Right cardiac atrium (tissue), 5 donors: ENCODE measurements at regions not wholly inside any gene's neighbourhood (a gene's known extent, or its start where the extent isn't known, plus 50 kb on each side); places are given as distances from the start of the nearest gene placed in this dataset.

Source experiments
- ATAC-seq, 2 donors: fragments of 200-7000 bp; cut with Tn5 transposase; one replicate each; pipeline versions ENCODE4 v1.8.0 to v1.9.1; 2020; ENCODE audit warnings: moderate library complexity in 2 of 2, mild to moderate bottlenecking in 1 of 2
- DNase-seq, 3 donors: peaks; one replicate each; pipeline ENCODE4 v3.0.0-alpha.2; 2020
- H3K27ac ChIP-seq: one replicate; pipeline ENCODE4 v1.5.1; 2013; ENCODE audit warnings: mild to moderate bottlenecking, low read length, control low read depth, moderate library complexity
- H3K27me3 ChIP-seq: one replicate; pipeline ENCODE4 v1.6.1; 2013; ENCODE audit not compliant: control insufficient read depth, insufficient read depth
- H3K4me1 ChIP-seq: one replicate; pipeline ENCODE4 v1.6.1; 2013; ENCODE audit warnings: low read length; ENCODE audit not compliant: control insufficient read depth, insufficient read depth
- H3K4me3 ChIP-seq: one replicate; pipeline ENCODE4 v1.5.1; 2013; ENCODE audit warnings: low read length, control low read depth
- H3K9me3 ChIP-seq: one replicate; pipeline ENCODE4 v1.6.1; 2013; ENCODE audit warnings: low read length; ENCODE audit not compliant: control insufficient read depth
- WGBS: extraction: QIAGEN DNeasy Blood & Tissue Kit; methylation state at CpG from one replicate; pipeline ENCODE4 v1.1.7; 2013; 5-methylcytosine and 5-hydroxymethylcytosine counted together
- intact Hi-C, 4 donors: fragments of 100-400 bp; cut with DNase I; formaldehyde crosslinking; loops; one replicate each; pipeline versions ENCODE4 v1.11.0 to v1.14.0; 2022 to 2023
- donor health status: healthy with polysubstance abuse.
- donor health status: DM: no; HTN: yes; CAD: no.
- donor health status: DM: no; HTN: no; CAD: no.
- donor health status: DM: no; HTN: yes; CAD: no; lungs with severe emphysema.
- donor health status: DM: yes; HTN: yes; CAD: no.

DNA sequence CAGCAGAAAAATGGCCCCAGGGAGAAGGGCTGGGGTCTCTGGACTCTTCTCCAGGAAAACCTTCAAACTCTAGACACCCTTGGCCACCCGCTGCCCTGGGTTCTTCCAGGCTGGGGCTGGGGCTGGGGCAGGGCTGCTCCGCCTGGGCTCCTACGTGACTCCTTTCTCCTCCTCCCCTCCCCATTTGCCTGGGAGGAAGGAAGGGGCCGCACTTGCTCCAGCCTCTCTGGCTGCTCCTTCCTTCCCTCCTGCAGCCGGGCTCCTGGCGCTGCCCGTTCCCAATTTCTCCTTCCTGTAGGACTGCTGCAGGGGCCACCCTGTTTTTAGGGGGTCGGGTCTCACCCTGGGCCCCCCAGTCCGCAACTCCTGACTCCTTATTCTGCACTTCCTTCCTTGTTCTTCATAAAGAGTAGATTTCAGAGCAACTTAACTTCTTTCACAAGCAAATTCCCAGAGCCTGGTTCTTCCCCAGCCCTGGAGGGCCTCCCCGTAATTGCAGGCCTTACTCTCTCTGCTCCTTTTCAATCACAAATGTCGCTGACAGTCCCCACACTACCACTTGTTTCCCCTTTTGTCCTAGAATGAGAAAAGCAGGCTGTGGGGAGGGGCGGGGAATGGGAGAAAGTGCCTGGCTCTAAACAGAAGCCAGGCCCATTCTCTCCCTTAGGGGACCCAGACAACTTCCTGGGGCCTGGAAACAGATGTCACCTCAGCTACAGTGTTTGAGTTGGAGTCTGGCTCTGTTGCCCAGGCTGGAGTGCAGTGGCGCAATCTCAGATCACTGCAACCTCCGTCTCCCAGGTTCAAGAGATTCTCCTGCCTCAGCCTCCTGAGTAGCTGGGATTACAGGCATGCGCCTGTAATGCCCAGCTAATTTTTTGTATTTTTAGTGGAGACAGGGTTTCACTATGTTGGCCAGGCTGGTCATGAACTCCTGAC is 137.8 kb downstream of the ENGASE start:
- DNase-seq (peak in 2 of 3 donors; percentile 5 to 18), ATAC-seq (no peak)
- no peaks in the 10 kb centered on the region for H3K9me3 ChIP-seq
- H3K4me1 ChIP-seq: no peaks in the 10 kb centered on the region
- H3K27ac ChIP-seq: no peak overlapping the region
- WGBS: 31% methylated on average over 15 of the region's 15 CpGs
- intact Hi-C loops: no loop called here
- H3K4me3 ChIP-seq: no peak overlapping the region
- H3K27me3 ChIP-seq: no peaks in the 10 kb centered on the region

DNA sequence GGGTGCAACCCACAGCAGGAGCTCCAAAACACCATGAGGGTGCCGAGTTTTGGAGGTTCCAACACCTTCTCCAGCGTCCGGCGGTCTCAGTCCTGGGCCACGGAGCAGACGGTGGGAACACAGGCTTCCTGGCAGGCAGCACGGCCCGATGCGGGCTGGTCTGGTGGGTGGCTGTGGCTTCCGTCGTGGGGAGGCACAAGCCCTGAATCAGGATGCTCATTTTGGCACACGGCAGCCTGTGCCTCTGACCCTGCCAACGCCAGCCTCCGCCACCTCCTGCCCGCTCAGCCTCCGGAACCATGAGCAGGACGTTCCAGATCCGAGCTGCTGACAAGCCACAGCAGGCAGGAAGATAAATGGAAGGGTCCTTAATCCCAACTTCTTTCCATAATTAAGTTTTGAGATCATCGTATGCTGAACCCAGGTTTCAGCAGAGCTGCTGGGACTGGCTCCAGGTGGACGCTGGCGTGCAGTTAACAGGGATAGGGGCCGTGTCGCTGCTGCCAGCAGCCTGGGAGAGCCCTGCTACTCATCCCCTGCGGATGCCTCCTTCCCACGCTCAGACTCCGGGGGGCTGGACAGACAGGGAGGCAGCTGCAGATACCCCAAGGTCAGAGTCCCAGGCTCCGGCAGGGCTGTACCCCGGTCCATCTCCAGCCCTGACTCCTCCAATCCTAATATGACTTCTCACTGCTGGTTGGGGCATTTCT is 136.6 kb downstream of the ENGASE start:
- Histone ChIP-seq H3K4me1 (no peaks in the 10 kb centered on the region), H3K4me3 (no peak overlapping the region), H3K27ac (no peak overlapping the region), H3K9me3 (no peaks in the 10 kb centered on the region), H3K27me3 (no peaks in the 10 kb centered on the region)
- ATAC-seq: no peak
- DNase-seq: peak in 2 of 3 donors; percentile 9 to 45
- intact Hi-C loops: no loop called here
- WGBS: 70% methylated on average over 28 of the region's 28 CpGs

DNA sequence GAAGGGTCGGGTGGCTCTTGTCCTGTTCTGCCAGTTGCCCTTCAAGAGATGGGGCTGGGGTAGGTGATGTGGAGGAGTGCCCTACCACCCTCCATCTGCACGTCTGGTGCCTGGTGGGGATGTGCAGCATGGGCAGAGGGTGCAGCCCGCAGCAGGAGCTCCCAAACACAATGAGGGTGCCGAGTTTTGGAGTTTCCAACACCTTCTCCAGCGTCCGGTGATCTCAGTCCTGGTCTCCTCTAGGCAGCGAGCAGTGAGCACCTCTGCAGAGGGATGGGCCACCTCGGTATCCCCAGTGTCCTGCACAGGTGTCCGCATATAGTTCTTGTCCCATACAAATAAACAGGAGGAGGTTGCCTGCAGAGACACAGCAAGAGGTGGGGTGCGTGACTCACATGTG is 136.0 kb downstream of the ENGASE start:
- ATAC-seq (no peak), DNase-seq (peak in 2 of 3 donors; percentile 11 to 12)
- Histone ChIP-seq H3K4me1 (no peaks in the 10 kb centered on the region), H3K4me3 (no peak overlapping the region), H3K27me3 (no peaks in the 10 kb centered on the region), H3K27ac (no peak overlapping the region), H3K9me3 (no peaks in the 10 kb centered on the region)
- intact Hi-C loops: no loop called here
- WGBS: 87% methylated on average over 10 of the region's 10 CpGs

DNA sequence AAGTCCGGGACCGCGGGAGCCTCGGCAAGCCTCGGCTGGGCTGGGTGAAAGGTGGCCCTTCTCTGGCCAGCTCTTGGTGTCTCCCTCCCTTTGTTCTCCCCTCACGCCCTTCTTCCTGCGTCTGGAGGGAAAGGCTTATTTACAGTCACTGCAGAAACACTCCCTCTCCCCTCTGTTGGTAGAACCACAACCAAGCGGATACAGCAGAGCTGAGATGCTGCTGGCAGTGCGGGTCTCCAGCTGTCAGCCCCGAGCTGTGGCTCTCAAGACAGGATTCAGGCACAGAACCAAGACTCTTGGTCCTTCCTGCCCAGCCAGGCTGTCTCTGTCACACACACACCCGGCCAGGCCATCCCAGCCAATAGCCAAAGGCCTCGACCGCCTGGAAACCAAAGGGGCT is 133.3 kb downstream of the ENGASE start:
- intact Hi-C loops: no loop called here
- H3K4me1 ChIP-seq: no peaks in the 10 kb centered on the region
- H3K9me3 ChIP-seq: no peaks in the 10 kb centered on the region
- 41% methylated on average over 13 of the region's 13 CpGs for WGBS
- no peak for ATAC-seq
- DNase-seq: peak in 1 of 3 donors; percentile 31
- H3K27ac ChIP-seq: no peak overlapping the region
- no peaks in the 10 kb centered on the region for H3K27me3 ChIP-seq
- no peak overlapping the region for H3K4me3 ChIP-seq

DNA sequence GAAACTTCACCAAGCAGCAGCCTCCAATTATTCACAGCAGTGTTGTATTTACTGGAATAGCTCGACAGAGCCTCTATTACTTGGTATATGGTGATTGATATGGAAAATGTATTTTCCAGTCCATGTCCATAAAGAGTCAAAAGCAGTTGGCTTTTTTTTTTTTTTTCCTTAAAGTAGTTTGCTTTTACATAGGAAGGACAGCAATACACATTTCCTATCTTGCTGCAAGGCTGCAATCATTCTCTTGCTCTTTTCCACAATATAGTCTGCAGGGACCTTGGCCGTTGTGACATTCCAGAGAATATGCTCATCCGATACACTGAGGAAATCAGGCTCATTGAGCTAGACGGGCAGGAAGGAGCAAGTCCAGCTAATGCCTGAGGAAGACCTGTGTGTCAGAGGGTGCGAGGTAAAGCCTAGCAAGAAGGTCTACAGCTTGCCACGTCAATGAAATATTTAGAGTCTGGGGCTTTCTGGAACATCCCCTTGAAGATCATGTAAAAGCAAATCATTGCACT is 131.1 kb downstream of the ENGASE start:
- ATAC-seq (no peak), DNase-seq (no peak)
- Histone ChIP-seq H3K9me3 (no peaks in the 10 kb centered on the region), H3K27ac (no peak overlapping the region), H3K4me1 (no peaks in the 10 kb centered on the region), H3K27me3 (no peaks in the 10 kb centered on the region), H3K4me3 (no peak overlapping the region)
- intact Hi-C loops: no loop called here
- 62% methylated on average over 6 of the region's 6 CpGs for WGBS

DNA sequence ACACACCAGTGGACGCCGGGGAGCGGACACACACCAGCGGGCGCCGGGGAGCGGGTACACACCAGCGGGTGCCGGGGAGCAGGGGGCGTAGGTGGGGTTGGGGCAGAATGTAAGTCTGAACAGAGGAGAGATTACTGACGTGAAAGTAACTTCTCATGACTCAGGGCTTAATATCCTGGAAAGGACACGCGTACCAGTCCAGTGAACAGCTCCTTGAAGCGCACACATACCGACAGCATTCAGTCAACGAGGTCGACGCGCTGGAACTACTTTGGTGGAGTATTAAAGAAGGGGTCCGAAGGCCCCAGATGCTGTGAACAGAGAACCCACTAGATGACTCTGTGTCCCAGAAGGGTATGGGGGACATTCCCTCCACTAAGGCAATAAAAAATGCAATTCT is 129.6 kb downstream of the ENGASE start:
- Histone ChIP-seq H3K9me3 (no peaks in the 10 kb centered on the region), H3K4me3 (no peak overlapping the region), H3K4me1 (no peaks in the 10 kb centered on the region), H3K27ac (no peak overlapping the region), H3K27me3 (no peaks in the 10 kb centered on the region)
- ATAC-seq: no peak
- WGBS: 90% methylated on average over 20 of the region's 20 CpGs
- intact Hi-C loops: no loop called here
- no peak for DNase-seq

DNA sequence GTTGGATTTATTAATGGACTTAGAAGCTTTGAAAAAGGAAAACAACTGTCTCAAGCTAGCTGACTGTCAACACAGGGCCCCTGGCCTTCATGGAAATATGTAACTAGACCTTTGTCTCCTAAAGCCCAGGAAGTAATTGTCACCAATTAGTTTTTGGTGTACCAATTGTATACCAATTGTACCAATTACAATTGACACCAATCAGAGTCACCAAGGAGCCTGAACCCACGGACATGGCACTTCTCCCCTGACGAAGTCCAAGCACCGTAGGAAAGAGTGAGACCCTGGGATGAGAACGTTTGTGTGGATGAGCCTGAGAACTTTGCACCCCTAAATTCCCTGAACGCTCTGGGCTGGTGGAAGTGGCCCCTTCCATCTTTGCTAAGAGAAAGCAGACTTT is 129.0 kb downstream of the ENGASE start:
- 81% methylated on average over 5 of the region's 5 CpGs for WGBS
- H3K4me3 ChIP-seq: no peak overlapping the region
- H3K27me3 ChIP-seq: no peaks in the 10 kb centered on the region
- H3K27ac ChIP-seq: no peak overlapping the region
- no peaks in the 10 kb centered on the region for H3K9me3 ChIP-seq
- DNase-seq: no peak
- no peaks in the 10 kb centered on the region for H3K4me1 ChIP-seq
- intact Hi-C loops: no loop called here
- no peak for ATAC-seq

DNA sequence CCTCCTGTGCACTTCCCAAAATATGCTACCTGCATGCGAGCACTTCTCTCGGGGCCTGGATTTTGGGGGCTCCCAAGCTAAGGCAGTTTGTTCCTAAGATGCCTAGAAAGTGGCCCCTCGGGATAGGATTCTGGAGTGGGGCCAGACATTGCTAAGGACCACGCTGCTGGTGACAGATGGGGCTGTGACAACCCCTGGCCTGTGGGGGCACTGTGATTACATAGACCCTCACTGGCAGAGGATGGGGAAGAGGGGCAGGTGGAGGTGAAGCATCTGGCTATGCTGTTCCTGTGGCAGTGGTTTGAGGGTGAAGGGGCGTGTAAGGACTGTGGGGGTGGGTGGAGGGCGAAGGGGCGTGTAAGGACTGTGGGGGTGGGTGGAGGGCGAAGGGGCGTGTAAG is 128.4 kb downstream of the ENGASE start:
- intact Hi-C loops: no loop called here
- Histone ChIP-seq H3K27ac (no peak overlapping the region), H3K4me1 (no peaks in the 10 kb centered on the region), H3K4me3 (no peak overlapping the region), H3K9me3 (no peaks in the 10 kb centered on the region), H3K27me3 (no peaks in the 10 kb centered on the region)
- no peak for ATAC-seq
- 67% methylated on average over 7 of the region's 9 CpGs for WGBS
- no peak for DNase-seq

DNA sequence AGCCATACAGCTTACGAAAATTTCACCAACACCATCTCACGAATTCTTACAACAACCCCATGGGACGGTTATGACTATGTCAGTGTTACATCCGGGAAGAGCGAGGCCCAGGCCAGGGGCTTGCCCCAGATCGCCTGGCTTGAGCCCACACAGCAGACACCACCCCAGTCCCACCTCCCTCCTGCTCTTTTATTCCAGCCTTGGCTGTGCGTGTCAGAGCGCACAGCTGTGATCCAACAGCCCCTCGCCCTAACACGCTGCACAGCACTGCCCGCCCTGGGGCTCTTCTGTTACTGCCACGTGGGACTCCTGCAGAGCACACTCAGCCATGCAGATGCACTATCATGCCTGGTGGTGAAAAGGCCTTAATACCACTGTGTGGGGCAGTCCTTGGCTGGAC is 127.9 kb downstream of the ENGASE start:
- WGBS: 60% methylated on average over 12 of the region's 12 CpGs
- ATAC-seq (no peak), DNase-seq (no peak)

DNA sequence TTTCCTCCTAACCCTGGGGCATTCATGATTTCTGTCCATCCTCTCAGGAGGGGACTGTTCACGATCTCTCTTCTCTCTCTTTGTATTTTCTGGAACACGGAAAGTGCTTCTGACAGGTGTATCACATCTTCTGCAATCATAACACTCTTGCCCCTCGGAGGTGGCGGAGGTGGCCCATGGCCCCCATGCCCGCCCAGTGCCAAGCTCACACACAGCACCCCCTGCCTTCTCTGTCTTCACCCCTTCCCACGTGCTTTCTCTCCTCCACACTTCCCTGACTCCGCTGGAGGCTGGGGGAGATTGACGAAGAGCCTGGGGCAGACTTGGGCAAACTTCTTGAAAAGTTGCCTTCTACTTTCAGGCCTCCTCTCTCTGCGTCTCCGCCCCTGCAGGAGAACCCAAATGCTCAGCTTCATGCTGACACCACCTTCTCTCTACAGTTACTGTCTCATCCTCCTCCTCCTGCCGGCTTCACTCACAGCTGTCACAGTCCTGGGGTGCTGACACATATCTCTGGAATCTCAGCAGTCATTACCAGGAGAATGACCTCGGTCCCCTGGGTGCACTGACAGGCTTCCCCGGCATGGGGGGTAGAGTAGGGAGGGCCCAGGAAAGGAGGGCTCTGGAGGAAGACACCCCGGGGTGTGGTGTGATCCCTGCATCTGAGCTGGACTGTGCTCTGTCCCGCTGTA is 127.1 kb downstream of the ENGASE start:
- Histone ChIP-seq H3K9me3 (no peaks in the 10 kb centered on the region), H3K4me1 (no peaks in the 10 kb centered on the region), H3K27ac (no peak overlapping the region), H3K27me3 (no peaks in the 10 kb centered on the region), H3K4me3 (no peak overlapping the region)
- intact Hi-C loops: no loop called here
- ATAC-seq (no peak), DNase-seq (no peak)
- WGBS: 47% methylated on average over 15 of the region's 15 CpGs

More for the DNA sequence above, 127.9 kb downstream of the ENGASE start:
- no peak overlapping the region for H3K4me3 ChIP-seq
- no peaks in the 10 kb centered on the region for H3K27me3 ChIP-seq
- intact Hi-C loops: no loop called here
- H3K9me3 ChIP-seq: no peaks in the 10 kb centered on the region
- H3K27ac ChIP-seq: no peak overlapping the region
- H3K4me1 ChIP-seq: no peaks in the 10 kb centered on the region

DNA sequence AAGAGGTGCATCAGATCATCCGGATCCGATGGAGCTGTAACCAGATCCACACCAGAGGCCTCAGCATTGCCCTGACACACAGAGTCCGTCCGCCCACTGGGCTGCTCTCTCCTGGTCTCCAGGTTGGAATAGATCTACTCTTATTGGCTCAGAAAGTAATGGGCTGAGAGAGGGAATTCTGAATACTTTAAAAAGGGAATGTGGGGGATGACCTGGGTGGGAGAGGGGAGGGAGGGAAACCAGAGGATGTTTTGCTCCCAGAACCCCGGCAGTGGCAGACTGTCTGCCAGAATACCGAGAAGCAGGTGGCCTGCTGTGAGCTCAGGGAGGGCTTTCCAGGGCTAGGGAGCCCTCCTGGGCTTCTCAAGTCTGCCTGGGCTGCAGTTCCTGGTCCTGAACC is 126.5 kb downstream of the ENGASE start:
- Histone ChIP-seq H3K4me1 (no peaks in the 10 kb centered on the region), H3K4me3 (no peak overlapping the region), H3K27ac (no peak overlapping the region), H3K9me3 (no peaks in the 10 kb centered on the region), H3K27me3 (no peaks in the 10 kb centered on the region)
- DNase-seq (no peak), ATAC-seq (no peak)
- 22% methylated on average over 6 of the region's 6 CpGs for WGBS
- intact Hi-C loops: no loop called here
